ENCODE measurements at regions not wholly inside any gene's neighbourhood (a gene's known extent, or its start where the extent isn't known, plus 50 kb on each side); places are given as distances from the start of the nearest gene placed in this dataset.

DNA sequence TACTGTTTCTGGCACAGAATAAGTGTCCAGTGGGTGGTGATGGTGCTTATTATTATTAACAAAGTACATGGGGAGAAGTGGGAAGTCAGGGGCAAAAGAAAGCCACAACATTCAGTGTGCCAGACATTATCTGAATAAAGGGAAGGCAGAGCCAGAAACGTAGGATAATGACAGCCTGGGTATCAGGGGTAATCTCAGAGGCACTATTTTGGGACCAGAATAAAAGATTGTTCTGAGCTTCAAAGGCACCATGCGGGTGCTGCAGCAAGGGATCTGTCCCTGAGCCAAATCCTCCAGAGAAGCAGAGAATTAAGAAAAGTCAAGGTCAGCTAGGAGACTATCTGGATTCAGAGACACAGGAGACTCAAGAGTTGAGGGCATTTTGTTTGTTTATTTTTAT lies 328.8 kb upstream of the GATB start:
- no peak for DNase-seq

DNA sequence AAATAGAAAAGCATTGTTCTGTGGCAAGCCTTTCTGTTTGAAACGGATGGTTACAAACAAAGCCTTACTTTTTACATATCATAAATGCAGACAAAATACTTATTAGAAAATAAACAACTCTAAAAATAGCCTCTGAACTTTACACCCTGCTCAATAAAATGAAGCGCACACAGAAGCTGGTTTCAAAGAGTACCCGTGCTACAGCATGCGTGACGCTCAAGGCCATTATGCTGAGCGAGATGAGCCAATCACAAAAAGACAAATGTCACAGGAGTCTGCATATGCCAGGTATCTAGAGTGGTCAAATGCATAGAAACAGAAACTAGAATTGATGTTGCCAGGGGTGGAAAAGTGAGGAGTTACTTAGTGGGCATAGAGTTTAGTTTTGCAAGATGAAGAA lies 326.5 kb upstream of the GATB start:
- no peak for DNase-seq

DNA sequence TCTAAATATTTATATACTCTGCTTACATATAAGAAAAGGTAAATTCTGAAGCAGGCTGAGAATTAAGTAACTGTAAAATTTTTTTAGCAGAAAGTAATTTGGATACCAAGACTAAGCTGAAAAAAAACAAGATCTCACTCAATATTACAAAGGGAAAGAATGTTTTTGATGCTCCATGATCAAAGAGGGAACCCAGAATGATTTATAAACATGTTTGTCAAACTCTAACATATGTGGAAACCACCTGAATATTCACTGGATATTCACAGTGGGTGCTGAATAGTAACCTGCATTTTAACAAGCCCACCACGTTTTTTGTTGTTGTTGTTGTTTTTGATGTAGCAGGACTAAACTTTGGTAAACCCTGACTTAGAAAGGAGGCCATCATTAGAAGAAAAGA lies 324.9 kb upstream of the GATB start:
- no peak for DNase-seq

- DNase-seq: no peak
Measured at GRCh38 chr4:152083338-152083737, 322.5 kb upstream of the GATB start.

DNA sequence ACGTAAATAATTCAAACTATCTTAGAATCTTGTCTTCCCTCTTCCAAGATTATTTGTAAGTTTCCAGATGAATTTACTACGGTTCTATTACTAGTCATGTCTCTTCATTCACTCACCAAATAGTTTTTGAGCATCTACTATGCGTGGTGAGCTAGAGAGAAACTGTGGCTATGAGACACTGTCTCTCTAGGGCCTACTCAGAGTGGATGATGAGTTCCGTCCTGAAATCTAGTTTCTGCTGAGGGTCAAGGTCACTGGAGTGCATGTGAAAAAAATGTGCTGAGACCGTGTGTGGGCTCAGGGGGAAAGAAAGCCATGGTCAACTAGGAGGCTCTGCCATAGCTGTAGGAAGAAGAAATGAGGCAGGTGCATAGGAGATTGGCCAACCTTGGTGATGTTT lies 320.2 kb upstream of the GATB start:
- no peak for DNase-seq

- no peak for DNase-seq
Measured at GRCh38 chr4:152079543-152080293, 318.9 kb upstream of the GATB start.

DNA sequence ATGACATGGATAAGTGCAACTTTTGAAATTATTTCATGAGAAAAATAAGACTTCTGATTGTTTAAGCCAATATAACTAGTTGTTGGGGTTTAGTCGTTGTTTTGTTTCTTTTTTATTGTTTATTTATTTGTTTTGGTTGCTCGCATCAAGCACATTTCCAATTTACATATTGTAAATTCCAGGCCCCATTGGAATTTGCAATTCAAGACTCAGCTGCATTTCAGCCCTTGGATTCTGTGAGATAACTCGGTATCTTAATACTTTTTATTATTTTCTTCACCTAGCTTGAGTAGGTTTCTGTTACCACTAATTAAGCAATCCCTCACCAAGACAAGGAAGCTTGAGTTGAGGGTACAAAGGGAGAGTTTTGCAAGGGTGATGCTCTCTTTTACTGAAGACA lies 318.3 kb upstream of the GATB start:
- DNase-seq: no peak

DNA sequence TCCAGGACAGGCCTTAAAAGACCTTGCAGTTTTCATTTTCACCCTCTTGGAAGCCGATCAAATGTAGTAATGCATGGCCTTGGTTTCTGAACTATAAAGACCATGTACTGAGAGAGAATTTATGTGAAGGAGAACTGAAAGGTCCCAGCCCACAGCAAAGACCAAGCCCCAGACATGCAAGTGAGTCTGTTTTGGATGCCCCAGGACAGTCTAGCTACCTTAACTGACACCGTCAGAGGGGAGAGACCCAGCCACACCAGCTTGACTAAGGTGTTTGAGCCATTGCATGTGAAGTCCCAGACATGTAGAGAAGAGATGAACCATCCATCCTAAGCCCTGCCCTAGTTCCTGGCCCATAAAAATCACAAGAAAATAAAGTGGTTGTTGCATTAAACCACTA lies 316.8 kb upstream of the GATB start:
- no peak for DNase-seq

- no peak for DNase-seq
Measured at GRCh38 chr4:152075253-152075928, 314.6 kb upstream of the GATB start.

DNA sequence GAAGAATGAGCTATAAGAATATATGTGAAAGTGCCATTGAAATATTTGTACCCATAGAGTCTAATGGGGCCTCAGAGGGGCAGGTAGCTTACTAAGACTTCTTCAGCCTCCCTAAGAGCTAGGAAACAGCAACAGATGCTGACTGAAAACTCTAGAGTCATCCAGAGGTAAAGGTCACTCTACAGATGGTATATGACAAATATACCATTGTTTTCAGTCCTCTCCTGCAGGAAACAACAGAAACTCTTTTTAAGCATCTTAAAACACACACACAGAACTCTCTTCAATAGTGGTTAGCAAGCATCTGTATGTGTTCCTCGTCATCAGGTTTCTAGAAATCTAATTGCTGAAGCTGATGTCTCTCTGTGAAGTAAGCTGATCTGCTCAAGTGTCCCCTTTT lies 313.8 kb upstream of the GATB start:
- DNase-seq: no peak

GRCh38 chr4:152074088-152074437 lies 313.3 kb upstream of the GATB start:
- DNase-seq: no peak

DNA sequence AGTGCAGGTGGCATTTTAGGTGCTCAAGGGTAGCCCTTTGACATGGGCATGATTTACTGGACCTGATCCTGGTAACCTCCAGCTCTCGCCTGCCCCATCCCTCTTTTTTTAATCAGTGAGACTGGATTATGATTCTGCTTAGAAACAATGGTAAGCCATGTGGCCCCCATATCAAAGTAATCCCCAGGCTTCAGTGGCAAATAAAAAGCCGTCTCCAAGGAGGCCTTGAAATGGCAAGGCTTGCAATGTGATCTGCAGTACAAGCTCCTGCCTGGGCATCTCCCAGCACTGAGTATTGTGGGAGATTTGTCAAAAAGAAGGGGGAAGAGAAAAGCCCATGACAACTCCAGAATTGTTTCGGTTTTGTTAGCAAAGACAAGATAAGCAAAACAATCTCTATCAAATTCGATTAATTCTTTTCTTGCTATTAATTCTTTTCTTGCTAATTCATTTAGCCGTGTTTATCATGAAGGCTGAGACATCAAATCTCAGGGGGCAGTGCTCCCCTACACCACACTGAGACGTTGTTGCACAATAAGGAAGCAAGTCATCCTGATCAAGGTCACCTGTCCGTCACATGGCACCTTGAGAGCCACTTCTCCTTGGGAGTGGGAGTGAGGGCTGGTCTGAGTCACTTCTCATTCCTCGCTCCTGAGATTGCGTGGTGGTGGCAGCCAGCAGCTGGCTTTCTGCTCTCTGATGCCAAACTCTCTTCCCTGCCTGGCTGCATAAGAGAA lies 312.7 kb upstream of the GATB start:
- no peak for DNase-seq

- no peak for DNase-seq
Measured at GRCh38 chr4:152072906-152073305, 312.1 kb upstream of the GATB start.

DNA sequence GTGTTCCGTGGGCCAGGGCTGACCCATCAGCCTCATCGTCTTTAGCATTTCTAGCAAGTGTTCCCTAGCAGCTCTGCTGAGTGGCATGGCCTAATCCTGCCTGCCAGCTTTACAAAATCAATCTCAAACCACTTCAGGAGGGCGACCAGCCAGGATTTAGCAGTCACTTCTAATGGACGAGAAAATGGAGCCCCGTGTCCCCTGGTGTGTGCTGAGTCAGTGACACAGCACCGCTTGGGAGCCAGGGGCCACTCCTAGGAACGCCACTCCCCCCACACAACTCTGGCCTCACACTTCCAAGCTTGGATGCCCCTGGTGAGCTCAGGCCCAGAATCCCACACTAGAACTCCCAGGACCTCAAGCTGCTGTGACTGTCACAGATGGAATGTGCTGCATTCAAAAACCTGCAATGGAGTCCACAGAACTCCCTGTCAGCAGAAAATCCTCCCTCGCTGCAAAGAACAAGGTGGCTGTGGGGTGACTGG lies 311.2 kb upstream of the GATB start:
- no peak for DNase-seq

GRCh38 chr4:152070854-152071253 lies 310.0 kb upstream of the GATB start:
- no peak for DNase-seq

- no peak for DNase-seq
Measured at GRCh38 chr4:152068866-152069265, 308.1 kb upstream of the GATB start.

DNA sequence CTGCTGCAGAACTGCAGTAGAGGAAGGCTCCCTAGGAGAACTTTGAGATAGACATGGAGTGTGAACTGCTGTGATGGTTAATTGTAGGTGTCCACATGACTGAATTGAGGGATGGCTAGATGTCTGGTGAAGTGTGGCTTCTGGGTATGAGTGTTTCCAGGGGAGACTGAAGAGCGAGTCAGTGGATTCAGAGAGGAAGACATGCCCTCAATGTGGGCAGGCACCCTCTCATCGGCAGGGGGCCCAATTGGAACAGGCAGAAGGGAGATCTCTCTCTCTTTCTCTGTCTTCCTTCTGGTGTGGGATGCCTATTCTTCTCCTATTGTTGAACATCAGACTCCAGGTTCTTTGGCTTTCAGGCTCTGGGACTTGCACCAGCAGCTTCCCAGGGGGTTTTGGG lies 304.7 kb upstream of the GATB start:
- no peak for DNase-seq

DNA sequence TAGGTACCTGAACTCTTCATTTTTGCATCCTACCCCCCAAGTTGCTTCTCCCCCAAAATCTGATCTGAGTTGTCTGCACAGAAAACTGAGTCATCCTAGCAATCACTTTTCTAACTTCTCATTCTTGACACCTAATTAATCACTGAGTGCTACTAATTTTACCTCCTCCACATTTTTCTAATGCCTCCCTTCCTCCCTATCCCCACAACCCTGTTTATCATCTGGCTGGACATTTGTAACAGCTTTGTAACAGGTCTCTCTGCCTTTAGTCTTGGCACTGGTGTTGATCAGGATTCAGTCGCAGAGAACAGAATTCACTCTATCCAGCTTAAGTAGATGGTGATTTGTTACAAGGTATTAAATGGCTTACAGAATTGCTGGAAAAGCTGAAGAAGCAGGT lies 303.9 kb upstream of the GATB start:
- no peak for DNase-seq

DNA sequence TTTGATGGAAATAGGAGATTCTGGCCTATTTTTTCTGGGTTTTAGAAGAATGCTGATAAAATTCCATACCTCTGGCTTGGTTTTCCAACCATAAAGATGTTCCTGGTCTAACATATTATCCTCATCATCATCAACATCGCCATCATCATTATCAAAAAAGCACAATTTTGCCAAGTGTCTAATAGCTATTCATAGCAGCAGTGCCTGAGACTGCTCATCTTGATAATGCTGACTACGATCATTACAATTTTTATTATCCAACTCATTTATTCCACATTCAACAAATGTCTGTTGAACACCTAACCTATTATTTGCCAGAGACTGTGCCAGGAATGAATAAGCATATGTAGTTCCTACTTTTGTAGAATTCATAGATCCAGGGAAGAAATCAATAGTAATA lies 303.5 kb upstream of the GATB start:
- DNase-seq: no peak

- DNase-seq: no peak
Measured at GRCh38 chr4:152063621-152064240, 302.9 kb upstream of the GATB start.

- DNase-seq: no peak
Measured at GRCh38 chr4:152062936-152063620, 302.3 kb upstream of the GATB start.

DNA sequence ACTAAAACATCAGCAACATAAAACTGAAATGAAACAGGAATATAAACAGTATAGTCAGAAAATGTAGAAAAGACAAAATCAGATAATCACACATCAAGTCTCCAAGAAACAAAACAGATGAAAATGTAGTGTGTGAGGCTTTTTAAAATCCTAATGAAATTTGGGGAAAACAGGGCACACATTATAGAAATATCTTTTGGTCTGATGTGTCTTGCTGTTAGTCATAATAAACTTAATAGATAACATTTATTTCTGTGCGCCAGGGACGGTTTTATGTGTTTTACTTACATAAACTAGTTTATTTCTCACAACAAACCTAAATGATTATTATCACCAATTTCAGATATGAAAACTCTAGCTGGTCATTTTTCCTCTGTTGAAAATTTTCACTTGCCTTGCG lies 293.9 kb upstream of the GATB start:
- DNase-seq: no peak

- no peak for DNase-seq
Measured at GRCh38 chr4:152052451-152053057, 291.7 kb upstream of the GATB start.
